ENCODE measurements at regions not wholly inside any gene's neighbourhood (a gene's known extent, or its start where the extent isn't known, plus 50 kb on each side); places are given as distances from the start of the nearest gene placed in this dataset.

DNA sequence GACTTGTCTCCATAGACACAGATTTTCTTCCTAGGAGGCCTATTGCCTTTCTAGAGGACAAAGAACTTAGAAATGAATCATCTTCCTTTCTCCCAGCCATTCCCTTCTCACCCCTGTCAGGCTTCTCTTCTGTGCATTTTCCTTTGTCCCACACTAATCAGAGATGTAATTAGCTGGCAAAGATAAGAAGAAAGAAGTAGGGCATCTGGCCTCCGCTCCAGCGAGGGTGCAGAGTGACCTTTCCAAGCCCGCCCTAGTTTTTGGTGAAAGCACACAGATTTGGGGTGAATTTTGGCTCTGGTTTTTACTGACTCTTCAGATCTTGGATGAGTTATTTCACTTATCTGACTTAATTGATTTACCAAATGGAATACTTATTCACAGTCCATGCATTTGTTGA lies 626.5 kb downstream of the ZEB2 start:
- Histone ChIP-seq H4K20me1 (ENCODE audit: insufficient read depth, low read length) (no peaks in the 10 kb centered on the region), H3K4me1 (ENCODE audit: control insufficient read depth in 1 of 2, insufficient read depth in 2 of 2, low read length in 2 of 2) (no peaks in the 10 kb centered on the region), H3K4me3 (replicated peaks in 1 of 3; ENCODE audit: low read depth in 2 of 3, low read length in 3 of 3) (no peak overlapping the region), H3K27ac (ENCODE audit: low read depth in 1 of 2, low read length in 2 of 2) (no peak overlapping the region), H3K9ac (ENCODE audit: insufficient read depth, low read length, poor library complexity, severe bottlenecking) (no peak overlapping the region), H3K4me2 (replicated peaks; ENCODE audit: extremely low read depth, low read length, poor library complexity, severe bottlenecking) (no peak overlapping the region), H2AFZ (ENCODE audit: insufficient read depth, low read depth, low read length, poor library complexity, severe bottlenecking) (no peak overlapping the region), H3K36me3 (replicated peaks in 1 of 2; ENCODE audit: control insufficient read depth in 1 of 2, insufficient read depth in 2 of 2, low read length in 2 of 2) (no peaks in the 10 kb centered on the region), H3K9me3 (replicated peaks in 1 of 2; ENCODE audit: control insufficient read depth in 1 of 2, insufficient read depth in 1 of 2, low read length in 2 of 2) (no peaks in the 10 kb centered on the region), H3K27me3 (ENCODE audit: control insufficient read depth in 2 of 2, insufficient read depth in 2 of 2, low read length in 2 of 2) (no peaks in the 10 kb centered on the region), H3K79me2 (ENCODE audit: insufficient read depth, low read length) (no peaks in the 10 kb centered on the region)
- Mint-ChIP-seq H3K27me3 (ENCODE audit: low read depth in 3 of 3) (peaks cover 1 to 3% (median 2%) of the 10 kb centered on the region in 3 donors), H3K9me3 (peaks cover 0 to 5% (median under 1%) of the 10 kb centered on the region in 7 donors), H3K36me3 (no peaks in the 10 kb centered on the region), H3K4me1 (no peaks in the 10 kb centered on the region), H3K4me3 (no peak overlapping the region), H3K27ac (no peak overlapping the region)
- TF ChIP-seq CTCF (IDR thresholded peaks at IDR 0.05) = no peak
- intact Hi-C loops (cut with micrococcal nuclease) = no loop called here
- 100% methylated on average over 3 of the region's 3 CpGs for WGBS (ENCODE audit: insufficient coverage)
- no peak for DNase-seq

- Histone ChIP-seq H3K9me3 (replicated peaks in 1 of 2; ENCODE audit: control insufficient read depth in 1 of 2, insufficient read depth in 1 of 2, low read length in 2 of 2) (no peaks in the 10 kb centered on the region), H3K9ac (ENCODE audit: insufficient read depth, low read length, poor library complexity, severe bottlenecking) (no peak overlapping the region), H3K27me3 (ENCODE audit: control insufficient read depth in 2 of 2, insufficient read depth in 2 of 2, low read length in 2 of 2) (no peaks in the 10 kb centered on the region), H3K79me2 (ENCODE audit: insufficient read depth, low read length) (no peaks in the 10 kb centered on the region), H3K4me2 (replicated peaks; ENCODE audit: extremely low read depth, low read length, poor library complexity, severe bottlenecking) (no peak overlapping the region), H2AFZ (ENCODE audit: insufficient read depth, low read depth, low read length, poor library complexity, severe bottlenecking) (no peak overlapping the region), H3K27ac (ENCODE audit: low read depth in 1 of 2, low read length in 2 of 2) (no peak overlapping the region), H4K20me1 (ENCODE audit: insufficient read depth, low read length) (no peaks in the 10 kb centered on the region), H3K36me3 (replicated peaks in 1 of 2; ENCODE audit: control insufficient read depth in 1 of 2, insufficient read depth in 2 of 2, low read length in 2 of 2) (no peaks in the 10 kb centered on the region), H3K4me3 (replicated peaks in 1 of 3; ENCODE audit: low read depth in 2 of 3, low read length in 3 of 3) (no peak overlapping the region), H3K4me1 (ENCODE audit: control insufficient read depth in 1 of 2, insufficient read depth in 2 of 2, low read length in 2 of 2) (no peaks in the 10 kb centered on the region)
- H3K9me3 Mint-ChIP-seq = peaks cover 0 to 5% (median 2%) of the 10 kb centered on the region in 7 donors
- 100% methylated on average over 3 of the region's 7 CpGs for WGBS (ENCODE audit: insufficient coverage)
- no peak overlapping the region for H3K27ac Mint-ChIP-seq
- no peaks in the 10 kb centered on the region for H3K4me1 Mint-ChIP-seq
- H3K36me3 Mint-ChIP-seq = no peaks in the 10 kb centered on the region
- no peak overlapping the region for H3K4me3 Mint-ChIP-seq
- intact Hi-C loops (cut with micrococcal nuclease) = no loop called here
- TF ChIP-seq CTCF (IDR thresholded peaks at IDR 0.05) = no peak
- no peak for DNase-seq
- peaks cover 1 to 5% (median 2%) of the 10 kb centered on the region in 3 donors for H3K27me3 Mint-ChIP-seq (ENCODE audit: low read depth in 3 of 3)
These were observed 628.0 kb downstream of the ZEB2 start for GRCh38 chr2:143891879-143892308.

All from CD14-positive monocyte (primary cell).